NAMALWA (cell line): ENCODE measurements at regions not wholly inside any gene's neighbourhood (a gene's known extent, or its start where the extent isn't known, plus 50 kb on each side); places are given as distances from the start of the nearest gene placed in this dataset.

Source experiments
- DNase-seq: peaks from one replicate; pipeline ENCODE4 v3.0.0-alpha.2; 2015; ENCODE audit warnings: low spot score

DNA sequence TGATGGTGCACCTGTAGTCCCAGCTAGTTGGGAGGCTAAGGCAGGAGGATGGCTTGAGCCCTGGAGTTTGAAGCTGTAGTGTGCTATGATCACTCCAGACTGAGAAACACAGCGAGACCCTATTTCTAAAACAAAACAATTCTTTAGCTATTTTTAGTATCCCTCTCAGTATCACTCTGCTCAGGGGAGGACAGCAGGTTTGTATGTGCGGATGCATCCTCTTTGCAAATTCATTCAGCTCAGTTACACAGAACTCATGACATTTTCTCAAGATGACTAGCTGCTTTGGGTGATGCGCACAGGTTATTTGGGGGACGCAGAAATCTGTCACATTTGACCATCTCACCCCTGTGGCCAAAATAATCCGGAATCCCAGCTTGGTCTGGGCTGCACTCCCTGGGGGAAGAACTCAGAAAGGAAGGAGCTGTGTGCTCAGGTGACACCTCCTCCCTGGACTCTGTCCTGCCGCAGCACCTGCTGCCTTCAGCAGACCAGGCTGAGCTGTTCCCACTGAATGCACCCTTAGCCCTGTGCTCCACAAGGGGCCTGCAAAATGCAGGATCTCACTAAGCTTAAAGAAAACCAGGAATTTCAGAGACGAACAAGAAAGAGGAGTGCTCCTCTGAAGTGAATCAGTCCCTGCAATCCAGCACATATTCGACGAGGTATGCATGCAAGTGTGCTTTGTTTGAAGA is 89.5 kb upstream of the PGBD5 start:
- DNase-seq, result no peak

DNA sequence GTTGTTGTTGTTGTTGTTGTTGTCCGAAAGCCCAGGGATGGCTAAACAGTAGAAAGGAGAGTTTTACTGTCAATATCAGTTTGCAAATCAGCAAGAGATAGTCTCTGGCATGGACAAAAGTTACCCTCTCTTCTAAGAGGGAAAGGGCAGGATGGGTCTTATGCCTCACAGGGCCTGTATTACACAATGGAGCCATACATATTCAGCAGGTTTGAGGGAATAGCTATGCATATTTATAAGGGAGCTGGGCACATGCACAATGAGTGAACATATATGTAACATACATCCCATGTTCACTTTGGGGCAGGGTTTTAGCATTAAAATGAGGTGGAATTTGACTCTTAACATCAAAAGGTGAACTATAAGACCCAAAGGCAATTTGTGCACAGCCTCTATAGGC is 84.4 kb upstream of the PGBD5 start:
- no peak for DNase-seq

GRCh38 chr1:230509281-230509977 is 83.3 kb upstream of the PGBD5 start:
- DNase-seq, result peak; percentile 66

- peak; percentile 70 for DNase-seq
These were observed 81.7 kb upstream of the PGBD5 start for GRCh38 chr1:230507666-230508402.

DNA sequence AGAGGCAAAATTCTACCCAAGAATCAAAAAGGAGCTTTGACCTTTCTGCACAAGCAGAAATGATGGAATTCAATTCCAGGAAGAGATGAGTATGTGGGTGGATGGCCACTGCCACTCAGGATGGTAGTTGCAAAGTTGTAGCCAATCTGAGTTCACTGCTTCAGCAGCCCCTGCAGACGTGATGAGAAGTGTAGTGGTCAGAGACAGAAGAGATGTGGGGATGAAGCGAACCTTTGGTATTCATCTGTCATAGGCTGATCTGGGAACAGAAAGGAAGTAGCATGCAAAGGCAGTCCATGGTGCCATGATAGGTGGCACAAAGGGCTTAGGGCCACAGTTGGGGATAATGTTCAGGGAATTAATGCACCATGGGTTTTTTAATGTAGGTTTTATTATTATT is 81.1 kb upstream of the PGBD5 start:
- DNase-seq, result no peak

- DNase-seq, result no peak
These were observed 80.3 kb upstream of the PGBD5 start for GRCh38 chr1:230506451-230506850.

GRCh38 chr1:230504310-230504709 is 78.2 kb upstream of the PGBD5 start:
- no peak for DNase-seq

- no peak for DNase-seq
These were observed 77.6 kb upstream of the PGBD5 start for GRCh38 chr1:230503726-230504125.

DNA sequence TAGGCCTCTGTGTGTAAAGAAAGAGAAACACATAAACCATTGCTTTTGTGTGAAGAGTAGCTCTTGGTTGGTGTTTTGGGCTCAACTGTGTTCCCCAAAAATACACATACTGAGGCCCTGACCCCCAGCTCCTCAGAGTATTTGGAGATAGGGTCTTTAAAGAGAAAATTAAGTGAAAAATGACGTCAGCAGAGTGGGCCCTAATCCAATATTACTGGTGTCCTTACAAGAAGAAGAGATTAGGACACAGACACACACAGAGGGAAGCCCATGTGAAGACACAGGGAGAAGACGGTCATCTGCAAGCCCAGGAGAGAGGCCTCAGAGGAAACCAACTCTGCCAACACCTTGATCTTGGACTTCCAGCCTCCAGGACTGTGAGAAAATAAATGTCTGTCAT is 76.9 kb upstream of the PGBD5 start:
- no peak for DNase-seq

GRCh38 chr1:230502306-230502705 is 76.2 kb upstream of the PGBD5 start:
- no peak for DNase-seq

GRCh38 chr1:230501849-230502248 is 75.7 kb upstream of the PGBD5 start:
- DNase-seq, result no peak

DNA sequence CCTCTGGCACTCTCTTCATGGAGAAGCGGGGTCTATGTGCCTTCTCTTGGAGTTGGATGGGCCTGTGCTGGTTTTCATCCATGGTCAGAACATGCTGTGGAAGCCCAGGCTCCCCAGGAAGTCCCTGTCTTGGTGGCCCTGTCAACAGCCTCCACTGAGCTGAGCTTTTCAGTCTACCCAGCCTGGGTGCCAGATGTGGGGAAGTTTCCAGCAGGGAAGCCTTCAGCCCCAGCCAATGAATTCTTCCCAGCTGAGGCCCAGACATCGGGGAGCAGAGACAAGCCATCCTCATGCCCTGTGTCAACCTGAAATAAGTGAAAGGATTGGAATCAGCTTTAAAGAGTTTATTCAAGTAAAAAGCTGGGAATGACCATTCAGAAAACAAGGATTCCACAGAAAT is 75.1 kb upstream of the PGBD5 start:
- no peak for DNase-seq

DNA sequence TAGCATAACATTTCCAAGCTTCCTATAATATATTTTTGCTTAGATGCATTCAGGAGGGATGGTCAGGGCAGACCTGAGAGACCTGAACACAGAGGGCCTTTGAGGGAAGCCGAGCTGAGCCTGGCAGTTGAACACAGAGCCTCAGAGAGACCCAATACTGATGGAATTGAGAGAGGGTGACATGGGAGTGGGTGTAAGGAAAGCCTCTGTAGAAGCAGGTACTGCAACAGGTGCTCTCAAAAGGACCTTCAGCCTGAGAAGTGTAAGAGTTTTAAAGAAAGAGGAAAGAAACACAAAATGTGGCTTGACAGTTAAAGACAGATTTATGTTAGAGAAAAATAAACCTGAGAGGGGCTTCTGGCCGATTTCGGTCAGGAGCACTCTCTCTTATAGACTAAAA is 73.9 kb upstream of the PGBD5 start:
- no peak for DNase-seq

- no peak for DNase-seq
These were observed 73.4 kb upstream of the PGBD5 start for GRCh38 chr1:230499496-230499895.

GRCh38 chr1:230498704-230499103 is 72.6 kb upstream of the PGBD5 start:
- DNase-seq, result no peak

GRCh38 chr1:230496451-230496850 is 70.3 kb upstream of the PGBD5 start:
- no peak for DNase-seq

GRCh38 chr1:230495891-230496385 is 69.8 kb upstream of the PGBD5 start:
- DNase-seq, result peak; percentile 26

DNA sequence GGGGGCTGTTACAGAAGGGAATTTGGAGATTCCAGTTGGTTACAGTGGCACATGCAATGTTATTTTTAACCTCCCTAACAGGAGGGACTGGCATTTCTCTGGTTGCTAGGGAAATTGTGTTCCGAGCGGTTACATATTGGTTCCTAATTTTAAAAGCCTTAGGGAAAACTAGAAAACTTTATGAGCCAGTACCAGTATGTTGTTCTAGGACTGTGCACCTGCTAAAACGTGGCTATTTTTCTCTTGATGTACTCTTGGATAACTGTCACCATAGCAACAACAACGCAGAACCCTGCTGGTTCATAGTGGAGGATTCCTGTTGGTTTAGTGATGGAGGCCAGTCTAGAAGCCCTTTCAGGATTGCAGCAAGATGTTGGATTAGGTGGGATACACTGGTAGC is 68.9 kb upstream of the PGBD5 start:
- DNase-seq, result no peak

DNA sequence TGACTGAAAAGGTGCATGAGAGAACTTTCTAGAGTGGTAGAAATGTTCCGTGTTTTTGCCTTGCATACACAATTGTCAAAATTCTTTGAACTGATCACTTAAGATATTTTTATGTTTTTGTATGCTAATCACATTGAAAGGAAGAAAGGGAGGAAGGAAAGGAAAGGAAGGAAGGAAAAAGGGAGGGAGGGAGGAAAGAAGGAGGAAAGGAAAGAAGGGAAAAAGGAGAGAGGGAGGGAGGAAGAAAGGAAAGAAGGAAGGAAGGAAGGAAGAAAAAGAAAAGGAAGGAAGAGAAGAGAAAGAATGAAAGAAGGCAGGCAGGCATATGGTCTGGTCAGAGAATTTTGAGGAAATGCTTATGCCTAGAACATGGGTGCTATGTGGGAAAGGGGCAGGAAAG is 68.4 kb upstream of the PGBD5 start:
- no peak for DNase-seq

DNA sequence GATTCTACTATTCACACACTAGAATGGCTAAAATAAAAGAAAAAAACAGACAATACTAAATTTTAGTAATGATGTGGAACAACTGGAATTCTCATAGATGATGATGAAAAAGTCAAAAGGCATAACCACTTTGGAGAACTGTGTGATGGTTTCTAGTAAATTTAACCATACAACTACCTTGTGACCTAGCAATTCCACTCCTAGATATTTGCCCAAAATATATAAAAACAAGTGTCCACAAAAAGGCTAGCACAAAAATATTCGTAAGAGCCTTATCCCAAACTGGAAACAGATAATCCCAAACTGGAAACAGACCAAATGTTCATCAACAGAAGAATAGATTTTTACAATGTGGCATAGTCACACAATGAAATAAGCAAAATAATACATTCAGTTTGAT is 67.9 kb upstream of the PGBD5 start:
- DNase-seq, result no peak

GRCh38 chr1:230493264-230493663 is 67.1 kb upstream of the PGBD5 start:
- DNase-seq, result peak; percentile 11

GRCh38 chr1:230490436-230490835 is 64.3 kb upstream of the PGBD5 start:
- DNase-seq, result no peak

DNA sequence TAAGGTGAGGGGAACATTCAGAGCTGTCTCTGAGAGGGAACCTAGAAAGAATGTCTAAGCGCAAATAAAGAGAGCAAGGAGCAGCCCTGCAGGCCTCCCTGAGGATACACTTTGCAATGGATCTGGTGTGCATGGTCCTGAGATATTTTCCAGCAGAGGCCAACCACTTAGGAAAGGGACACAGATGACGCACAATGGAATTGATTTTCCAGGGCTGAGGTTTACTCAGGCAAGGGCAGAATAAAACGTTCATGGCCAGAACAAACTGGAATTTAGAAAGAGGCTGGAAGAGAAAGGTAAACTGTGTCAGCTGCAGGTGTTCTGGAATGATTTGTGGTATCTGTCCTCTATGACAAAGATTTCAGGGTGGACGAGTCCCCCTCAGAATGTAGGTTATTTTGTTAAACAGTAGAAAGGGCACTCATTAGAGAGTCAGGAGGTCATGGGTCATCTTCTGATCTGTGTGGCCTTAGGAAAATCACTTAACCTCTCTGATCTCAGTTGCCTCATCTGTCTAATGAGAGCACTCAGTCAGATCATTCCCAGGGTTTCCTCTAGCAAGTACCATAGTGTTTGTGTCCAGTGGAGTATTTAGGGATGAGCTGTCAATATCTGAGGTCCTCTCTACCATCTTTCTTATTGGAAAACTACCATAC is 61.8 kb upstream of the PGBD5 start:
- DNase-seq, result no peak
